ENCODE measurements at regions not wholly inside any gene's neighbourhood (a gene's known extent, or its start where the extent isn't known, plus 50 kb on each side); places are given as distances from the start of the nearest gene placed in this dataset.
A peak's percentile ranks its signal among the peaks of the same experiment; 100 is the strongest.
"Not testable (repeated sequence)": the region's sequence is repeated elsewhere in the genome, so short reads cannot be mapped to it uniquely, and the experiment has no call there.

DNA sequence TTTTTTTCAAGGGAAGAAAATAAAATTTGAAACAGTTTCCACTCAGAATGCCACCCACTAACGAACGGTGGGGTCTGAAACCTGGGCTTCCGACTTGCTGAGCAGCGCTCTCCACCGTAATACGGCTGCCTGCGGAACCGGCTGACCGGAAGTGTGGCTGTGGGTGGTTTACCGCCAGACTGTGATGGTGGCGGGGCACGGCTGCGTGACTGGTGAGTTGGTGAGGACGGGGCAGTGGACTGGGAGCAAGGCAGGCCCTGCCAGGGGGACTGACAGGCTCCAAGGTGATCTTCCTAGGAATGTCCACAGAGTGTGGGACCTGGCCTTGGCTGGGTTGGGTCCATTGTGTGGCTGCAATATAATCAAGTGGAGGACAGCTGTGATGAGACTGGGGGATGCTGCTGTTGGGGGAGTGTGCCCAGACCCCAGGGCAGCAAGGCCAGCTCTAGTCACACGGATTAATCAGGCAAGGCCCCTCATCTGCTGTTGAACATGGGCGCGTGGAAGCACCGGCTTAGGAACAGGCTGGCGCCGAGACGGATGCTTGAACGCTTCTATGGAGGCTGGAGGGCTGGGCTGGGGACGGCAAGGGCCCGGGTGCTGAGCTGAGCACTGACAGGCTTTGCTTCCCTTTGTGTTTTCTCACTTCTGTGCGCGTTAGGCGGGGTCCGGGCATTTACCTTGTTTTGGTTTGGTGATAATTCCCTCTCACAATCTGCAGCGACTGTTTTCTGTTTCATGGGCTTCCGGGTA is 357.7 kb upstream of the SPRED2 start:
- no peak for DNase-seq (ENCODE audit: low spot score)

DNA sequence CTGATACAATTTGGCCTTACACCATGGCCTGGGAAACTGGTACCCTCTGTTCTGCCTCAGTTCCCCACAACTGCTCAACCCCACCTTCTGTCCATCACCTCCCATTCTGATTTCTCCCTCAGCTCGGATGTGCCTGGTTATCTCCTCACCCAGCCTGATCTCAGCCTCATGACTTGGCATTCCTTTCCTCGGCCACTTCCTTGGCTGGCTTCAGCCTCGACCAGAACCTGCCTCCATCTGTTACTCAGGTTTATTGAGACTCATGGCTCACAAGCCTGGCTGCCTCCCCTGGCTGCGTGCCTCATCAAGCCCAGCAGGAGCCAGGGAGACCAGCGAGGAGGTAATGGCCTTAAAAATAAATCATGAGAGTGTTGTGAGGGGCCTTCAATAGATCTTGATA is 356.2 kb upstream of the SPRED2 start:
- DNase-seq (ENCODE audit: low spot score), result no peak

DNA sequence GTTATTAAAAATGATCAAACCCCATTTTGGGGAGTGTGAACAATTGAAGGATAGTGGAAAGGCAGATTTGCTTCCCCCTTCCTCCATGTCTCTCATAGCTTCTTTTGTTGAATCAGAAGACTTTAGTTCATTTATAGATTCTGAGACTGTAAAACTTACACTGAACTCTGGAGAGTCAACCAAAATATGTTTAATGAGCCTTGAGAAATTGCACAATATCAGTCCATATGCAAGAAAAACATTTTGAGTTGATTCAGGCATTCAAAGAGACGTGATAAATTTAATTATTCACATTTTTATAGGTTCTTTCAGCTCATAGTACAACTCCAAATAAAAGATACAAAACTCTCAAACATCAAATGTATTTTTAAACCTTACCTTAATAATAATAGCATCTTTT is 354.4 kb upstream of the SPRED2 start:
- DNase-seq (ENCODE audit: low spot score), result no peak

DNA sequence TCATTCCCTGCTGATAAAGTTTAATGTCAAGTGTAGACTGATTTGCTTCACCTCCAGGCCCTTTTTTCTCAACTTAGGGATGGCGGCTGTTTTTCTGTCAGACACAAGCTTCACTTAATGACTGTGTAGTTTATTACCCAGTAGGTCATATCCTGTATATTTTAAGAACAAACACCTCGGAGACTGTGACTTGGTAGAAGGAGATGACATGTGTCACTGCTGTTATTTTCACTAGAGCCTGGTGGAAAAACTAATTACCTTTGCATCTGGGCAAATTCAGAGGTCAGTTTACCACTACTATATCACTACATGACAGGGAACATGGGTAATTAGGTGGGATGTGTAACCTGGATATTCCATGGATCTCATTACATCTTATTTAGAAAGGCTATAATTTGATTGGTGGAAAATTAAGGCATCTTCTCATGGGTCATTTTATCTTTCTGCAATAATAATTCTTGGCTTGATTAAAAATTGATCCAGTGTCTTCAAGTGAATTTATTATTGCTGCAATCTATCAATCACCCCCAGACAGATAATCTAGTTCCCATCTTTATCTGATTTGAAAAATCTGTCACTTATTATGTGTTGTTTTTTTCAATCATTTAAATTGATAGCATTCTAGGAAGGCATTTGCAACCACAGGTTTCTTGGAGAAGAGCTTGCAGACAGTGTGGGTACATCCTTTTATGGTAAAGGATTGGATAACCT is 353.8 kb upstream of the SPRED2 start:
- no peak for DNase-seq (ENCODE audit: low spot score)

DNA sequence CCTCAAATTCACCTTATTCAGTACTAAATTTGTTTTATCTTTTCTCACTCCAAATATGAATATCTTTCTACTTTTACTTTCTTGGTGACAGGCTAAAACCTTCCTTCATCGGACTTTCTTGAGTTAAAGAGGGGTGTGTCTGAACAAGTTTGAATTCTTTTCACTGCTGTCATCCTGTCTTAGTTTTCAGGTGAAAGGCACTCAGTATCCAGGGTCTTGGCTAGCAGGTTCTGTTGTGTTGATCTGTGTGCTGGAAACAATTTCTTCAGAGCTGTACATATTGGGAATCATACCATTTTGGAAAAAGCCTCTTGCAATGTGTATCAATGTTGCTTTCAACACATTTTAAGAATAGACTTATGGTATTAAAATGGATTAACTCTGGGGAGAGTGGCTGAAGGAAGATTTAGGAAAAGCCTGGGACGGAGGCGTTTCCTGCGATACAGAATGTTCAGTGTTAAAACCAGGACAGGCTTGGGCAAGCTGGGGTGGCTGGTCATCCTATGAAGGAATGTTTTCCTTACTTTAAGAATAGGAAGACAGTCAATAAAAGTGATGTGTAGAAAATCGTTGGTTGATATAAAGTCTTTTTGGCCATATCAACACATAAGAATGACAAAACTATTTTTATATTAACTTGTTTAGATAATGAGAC is 350.7 kb upstream of the SPRED2 start:
- no peak for DNase-seq (ENCODE audit: low spot score)

DNA sequence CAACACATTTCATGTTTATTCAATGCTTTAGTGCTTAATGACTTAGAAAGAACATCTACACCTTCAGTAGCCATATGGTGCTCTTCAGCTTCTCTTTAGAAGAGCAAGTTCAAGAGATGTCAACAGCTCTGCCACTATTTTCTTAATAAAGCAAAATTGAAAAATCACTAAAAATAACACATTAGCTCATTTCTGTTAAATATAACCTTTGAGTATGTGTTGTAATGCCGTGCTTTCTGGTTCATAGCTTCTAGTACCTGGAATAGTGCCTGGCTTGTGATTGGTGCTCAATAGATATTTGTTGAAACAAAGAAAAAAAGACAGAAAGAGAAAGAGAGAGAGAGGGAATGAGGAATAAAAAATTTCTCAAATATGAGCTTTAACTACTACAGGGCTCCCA is 349.8 kb upstream of the SPRED2 start:
- DNase-seq (ENCODE audit: low spot score), result no peak

DNA sequence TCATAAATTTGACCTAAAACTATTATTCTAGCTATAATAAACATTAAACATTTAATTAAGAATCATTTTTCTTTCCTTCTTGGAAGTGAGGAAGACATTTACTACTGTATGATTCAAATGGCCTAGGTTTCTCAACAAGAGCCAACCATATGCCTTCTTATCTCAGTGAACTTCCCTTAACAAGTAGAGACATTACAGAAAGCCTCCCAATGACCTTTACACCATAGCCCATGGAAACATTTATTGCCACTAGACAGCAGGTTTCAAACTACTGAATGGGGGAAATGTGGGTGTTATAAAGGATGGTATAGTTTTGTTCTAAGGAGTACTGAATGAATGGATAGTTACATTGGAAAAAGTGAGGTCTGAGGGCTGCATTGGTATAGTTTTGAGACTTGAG is 349.4 kb upstream of the SPRED2 start:
- no peak for DNase-seq (ENCODE audit: low spot score)

DNA sequence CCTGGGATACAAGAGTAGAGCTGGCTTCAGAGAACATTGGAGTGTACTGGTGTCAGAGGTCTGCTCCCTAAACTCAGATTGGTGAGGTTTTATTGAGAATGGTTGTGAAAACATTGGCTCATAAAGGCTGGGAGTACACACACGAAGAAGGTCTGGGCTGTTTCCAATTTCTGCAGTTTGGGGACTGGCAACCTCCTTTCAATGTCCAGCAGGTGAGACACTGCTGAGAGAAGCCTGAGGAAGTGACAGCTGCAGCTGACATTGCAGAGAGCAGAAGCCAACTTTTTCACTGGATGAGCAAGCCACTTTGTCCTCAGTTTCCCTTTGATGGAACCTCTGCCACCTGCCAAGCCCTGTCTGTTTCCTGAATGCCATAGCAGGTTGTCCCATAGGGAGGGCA is 346.6 kb upstream of the SPRED2 start:
- DNase-seq (ENCODE audit: low spot score), result no peak

DNA sequence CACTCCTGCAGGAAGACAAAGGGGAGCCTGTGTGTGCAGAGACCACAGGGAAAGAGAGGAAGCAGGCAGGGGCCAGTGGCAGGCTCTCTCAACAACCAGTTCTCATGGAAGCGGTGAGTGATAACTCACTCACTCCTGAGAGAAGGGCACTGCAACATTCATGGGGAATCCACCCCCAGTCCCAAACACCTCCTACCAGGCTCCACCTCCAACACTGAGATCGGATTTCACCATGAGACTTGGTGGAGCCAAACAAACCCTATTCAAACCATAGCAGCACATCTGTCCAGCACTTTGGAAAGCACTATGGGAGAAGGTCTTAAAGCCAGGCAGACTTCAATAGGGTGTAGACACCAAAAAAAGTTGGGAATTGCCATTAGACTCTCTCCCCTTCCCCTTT is 345.7 kb upstream of the SPRED2 start:
- DNase-seq (ENCODE audit: low spot score), result no peak

DNA sequence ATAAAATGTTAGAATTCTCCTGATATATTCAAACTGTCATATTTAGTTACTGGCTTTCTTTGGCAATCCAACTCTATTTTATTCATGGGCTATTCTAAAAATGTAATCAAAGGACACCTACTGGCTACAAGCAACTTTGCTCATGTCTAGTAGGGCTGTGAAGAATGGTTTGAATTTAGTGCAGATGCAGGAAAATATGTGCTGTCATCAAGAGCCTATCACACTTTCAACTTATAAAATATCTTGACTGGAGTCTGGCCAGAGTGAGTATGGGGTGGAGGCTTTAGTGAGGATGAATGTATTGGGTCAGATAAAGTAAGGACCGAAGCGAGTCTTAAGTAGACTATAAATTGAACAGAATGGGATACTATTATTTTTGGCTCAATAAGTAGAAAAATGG is 343.4 kb upstream of the SPRED2 start:
- DNase-seq (ENCODE audit: low spot score), result no peak

DNA sequence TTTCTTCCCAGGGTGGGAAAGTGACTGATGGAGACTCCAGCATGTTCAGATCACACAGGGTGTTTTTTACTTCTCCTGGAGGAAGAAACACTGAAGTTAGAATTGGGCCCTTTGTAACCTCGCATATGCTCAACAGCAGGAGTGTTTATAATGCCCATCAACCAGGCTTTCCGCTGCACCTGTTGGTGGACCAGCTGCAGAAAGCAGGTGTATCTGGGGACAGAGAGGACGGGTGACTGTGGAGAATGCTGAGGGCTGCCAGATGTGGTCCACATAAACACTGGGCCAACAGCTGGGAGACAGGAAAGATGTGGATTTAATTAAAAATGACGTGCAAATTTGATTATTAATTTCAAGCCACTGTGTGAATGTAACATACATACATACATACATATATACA is 335.5 kb upstream of the SPRED2 start:
- no peak for DNase-seq (ENCODE audit: low spot score)

DNA sequence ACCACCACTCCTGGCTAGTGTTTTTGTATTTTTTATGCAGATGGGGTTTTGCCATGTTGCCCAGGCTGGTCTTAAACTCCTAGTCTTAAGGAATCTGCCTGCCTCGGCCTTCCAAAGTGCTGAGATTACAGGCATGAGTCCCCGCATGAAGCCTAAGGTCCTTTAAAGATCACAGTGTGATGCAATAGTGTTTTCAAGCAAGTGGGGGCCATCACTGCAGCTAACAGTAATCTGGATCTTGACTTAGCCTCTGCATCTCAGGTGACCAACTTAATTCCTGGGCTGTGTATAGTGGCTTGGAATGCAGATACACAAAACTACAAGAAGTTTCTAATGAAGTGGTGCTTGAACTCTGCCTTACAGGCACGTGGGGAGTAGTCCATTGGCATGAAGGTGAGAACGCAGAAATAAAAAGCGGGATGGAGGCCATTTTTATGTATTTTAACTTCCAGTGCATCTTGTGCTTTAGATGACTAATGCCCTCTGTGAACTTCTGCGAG is 334.4 kb upstream of the SPRED2 start:
- DNase-seq (ENCODE audit: low spot score), result no peak

DNA sequence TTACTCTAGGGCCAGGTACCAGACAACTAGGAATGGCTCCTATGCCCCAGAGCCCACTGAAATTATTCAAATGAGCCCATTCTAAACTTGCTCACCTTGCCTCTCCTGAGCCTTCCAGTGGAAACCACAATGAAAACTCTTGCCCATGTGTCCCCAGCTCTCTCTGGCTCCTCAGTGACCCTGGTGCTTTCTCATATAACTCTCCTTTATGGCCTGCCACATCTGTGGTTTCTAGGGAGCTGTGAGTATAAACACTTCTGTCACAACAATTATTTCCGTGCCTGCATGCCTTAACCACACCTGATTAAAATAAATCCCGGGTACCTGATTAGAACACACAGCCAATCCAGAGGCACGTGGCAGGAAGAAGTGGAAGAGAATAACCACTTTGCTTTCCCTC is 333.0 kb upstream of the SPRED2 start:
- no peak for DNase-seq (ENCODE audit: low spot score)

DNA sequence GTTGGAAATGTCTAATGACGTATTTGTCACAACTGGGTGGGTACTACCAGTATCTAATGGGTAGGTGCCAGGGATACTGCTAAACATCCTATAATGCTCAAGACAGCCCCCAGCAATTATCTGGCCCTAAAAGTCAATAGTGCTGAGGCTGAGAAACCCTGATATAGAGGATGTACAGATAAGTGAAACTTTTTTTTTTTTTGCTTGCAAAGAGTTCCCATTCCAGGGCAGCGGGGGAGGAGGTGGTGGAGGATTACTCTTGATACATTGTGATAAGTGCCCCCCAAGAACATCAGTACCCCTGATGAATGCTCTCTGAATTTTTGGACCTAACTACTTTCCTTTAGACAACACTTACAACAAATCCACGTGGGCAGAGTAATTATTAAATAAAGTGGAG is 329.7 kb upstream of the SPRED2 start:
- DNase-seq (ENCODE audit: low spot score), result no peak

DNA sequence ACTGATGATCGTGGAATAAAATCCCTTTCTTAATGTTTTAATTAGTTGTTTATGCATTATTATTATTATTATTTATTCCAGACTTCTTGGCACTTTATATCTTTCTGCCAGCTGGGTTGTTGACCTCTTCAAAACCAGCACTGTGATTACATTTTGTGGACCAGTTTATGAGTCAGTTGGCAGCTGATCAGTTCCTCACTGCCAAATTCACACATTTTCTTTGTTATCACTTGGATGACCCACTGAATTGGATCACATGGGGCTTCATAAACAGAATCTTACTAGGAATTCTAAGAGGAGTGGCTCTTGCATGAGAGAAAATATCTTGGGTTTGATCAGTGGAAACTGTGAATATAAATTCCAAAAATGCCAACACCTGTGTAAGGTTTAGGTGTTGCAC is 321.8 kb upstream of the SPRED2 start:
- no peak for DNase-seq (ENCODE audit: low spot score)

DNA sequence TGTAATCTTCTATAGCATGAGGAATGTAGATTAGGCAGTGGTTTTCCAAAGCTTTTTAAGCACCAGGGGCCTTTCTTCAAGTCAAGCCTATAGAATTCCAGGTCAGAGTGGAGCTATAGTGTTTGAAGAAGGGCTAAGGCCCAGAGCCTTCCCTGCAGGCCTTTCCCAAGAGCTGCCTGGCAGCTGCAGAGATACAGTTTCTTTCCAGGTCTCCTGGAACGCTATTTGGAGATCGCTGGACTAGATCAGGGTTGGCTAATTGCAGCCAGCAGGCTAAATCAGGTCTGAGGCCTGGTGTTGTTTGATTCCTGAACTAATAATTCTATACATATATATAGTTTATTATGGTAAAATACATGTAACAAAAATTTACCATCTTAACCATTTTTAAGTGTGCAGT is 319.0 kb upstream of the SPRED2 start:
- DNase-seq (ENCODE audit: low spot score), result no peak

DNA sequence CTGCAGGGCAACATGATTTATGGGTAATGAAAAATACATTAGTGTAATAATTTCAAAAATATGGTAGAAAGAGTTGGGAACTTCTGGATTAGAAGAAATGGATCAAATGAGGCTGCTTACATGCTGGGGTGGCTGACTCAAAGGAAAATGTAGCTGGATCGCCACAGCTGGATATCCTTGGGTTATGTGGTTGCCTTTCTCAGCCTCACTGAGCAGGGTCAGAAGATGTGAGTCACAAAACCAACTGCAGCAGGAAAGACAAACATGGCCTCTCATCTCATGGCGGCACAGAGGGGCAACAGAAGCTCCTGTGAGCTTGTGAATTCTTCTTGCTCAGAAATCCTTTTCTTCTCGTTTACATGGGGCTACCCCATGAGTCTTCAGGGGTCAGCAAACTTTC is 317.1 kb upstream of the SPRED2 start:
- DNase-seq (ENCODE audit: low spot score), result peak; percentile 39

DNA sequence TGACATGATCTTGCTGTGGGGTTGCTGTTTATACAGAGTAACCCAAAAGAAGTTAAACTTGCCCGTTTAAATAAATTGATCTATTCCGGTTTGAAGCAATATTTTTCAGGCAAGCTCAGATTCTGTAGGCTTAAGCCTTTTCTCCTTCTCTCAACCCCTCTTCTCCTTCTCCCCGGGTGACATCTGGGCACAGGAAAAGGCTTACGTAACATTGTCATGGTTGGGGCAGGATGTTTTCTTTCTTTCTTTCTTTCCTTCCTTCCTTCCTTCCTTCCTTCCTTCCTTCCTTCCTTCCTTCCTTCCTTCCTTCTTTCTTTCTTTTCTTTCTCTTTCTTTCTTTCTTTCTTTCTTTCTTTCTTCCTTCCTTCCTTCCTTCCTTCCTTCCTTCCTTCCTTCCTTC is 315.5 kb upstream of the SPRED2 start:
- not testable (repeated sequence) for DNase-seq (ENCODE audit: low spot score)

DNA sequence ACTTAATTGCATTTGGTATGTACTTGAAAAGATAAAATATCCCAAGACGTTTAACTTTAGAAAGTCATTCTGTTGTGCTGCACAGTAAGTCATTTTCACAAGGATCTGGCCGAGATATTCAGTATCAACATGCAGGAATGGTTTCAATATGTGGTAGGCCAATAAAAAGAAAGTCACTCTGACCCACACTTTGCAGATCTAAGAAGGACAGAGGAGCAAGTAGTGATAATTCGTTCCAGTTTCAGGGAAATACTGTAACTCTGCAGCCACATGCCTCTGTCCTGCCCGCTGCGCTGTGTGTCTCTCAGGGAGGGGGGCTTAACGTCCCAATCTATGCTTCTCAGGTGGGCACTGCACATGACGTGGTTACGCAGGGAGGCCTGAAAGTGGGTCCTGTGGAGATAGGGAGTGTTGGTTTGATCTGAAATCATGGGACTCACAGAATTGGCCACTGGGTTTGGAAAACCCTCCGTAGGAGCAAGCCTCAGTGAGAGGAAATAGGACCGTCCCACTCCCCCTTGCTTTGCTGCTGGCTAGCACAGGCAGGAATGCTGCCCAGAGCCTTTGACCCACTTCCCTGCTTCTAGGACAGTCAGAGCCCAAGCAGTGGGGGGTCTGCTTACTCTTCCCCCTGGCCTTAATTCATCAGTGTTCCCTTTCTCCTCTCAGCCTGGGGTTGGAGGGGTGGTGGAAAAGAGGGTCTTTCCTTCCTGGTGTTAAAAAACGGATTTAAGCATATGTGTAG is 314.7 kb upstream of the SPRED2 start:
- no peak for DNase-seq (ENCODE audit: low spot score)

DNA sequence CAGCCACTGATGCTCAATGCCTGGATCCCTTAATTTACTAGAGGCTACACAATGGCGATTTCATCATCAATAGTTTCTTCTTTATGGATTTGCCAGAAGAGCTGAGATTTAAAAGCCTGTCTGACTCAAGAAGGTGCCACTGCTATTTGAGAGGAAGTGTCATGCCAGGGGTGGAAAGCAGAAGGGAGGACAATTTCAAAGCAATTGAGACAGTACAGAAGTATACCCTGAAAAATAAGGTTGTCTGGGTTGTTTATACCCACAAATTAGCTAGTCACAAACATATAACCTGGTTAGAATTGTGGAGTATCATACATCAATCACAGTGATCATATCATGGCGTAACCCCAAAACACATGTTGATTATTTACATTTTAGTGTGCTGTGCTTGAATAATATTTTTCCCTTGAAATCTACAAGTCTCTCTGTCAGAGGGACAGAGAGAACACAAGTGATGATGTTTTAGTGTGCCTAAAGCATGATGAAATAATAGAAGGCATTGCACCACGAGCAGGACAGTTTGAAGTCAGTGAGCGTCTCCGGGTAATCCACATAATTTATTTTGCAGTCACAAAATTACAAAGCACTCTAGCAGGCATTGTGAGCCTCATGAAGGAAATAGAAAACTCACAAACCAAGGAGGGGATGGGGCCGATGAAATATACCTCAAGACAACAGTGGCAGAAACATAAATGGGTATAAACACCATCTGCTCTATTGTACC is 312.2 kb upstream of the SPRED2 start:
- no peak for DNase-seq (ENCODE audit: low spot score)

DNA sequence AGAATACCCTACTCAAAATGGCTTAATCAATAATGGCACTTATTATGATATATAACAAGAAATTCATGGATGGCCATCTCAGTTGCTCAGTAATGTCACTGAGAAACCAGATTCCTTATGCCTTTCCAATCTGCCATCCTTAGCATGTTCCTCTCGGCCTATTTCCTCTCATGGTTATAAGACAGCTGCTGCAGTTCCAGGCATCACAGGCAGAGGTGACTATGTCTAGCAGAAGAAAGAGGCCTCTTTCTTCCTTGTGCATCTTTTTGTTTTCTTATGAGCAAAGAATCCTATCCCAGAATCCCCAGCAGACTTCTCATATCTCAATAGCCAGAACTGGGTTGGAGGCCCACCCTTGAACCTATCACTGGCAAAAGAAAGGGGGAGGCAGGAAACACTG is 310.6 kb upstream of the SPRED2 start:
- DNase-seq (ENCODE audit: low spot score), result no peak

DNA sequence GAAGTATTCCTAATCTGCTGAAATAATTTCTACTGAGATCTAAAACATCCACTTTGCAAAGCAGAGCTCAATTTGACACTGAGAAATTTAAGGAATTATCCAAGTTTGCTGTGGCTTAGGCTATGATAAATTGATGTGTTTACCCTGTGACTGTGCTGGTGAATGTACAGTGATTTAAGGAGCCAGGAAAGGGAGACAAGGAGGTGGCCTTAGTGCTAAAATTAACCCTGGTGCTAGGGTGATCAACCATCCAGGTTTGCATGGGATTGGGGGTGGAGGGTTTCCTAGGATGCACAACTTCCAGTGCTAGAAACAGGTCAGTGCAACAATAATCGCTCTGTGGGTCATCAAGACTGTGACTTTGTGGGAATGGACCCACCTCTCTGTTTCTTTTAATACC is 307.5 kb upstream of the SPRED2 start:
- DNase-seq (ENCODE audit: low spot score), result no peak
